ENCODE measurements at regions not wholly inside any gene's neighbourhood (a gene's known extent, or its start where the extent isn't known, plus 50 kb on each side); places are given as distances from the start of the nearest gene placed in this dataset.

DNA sequence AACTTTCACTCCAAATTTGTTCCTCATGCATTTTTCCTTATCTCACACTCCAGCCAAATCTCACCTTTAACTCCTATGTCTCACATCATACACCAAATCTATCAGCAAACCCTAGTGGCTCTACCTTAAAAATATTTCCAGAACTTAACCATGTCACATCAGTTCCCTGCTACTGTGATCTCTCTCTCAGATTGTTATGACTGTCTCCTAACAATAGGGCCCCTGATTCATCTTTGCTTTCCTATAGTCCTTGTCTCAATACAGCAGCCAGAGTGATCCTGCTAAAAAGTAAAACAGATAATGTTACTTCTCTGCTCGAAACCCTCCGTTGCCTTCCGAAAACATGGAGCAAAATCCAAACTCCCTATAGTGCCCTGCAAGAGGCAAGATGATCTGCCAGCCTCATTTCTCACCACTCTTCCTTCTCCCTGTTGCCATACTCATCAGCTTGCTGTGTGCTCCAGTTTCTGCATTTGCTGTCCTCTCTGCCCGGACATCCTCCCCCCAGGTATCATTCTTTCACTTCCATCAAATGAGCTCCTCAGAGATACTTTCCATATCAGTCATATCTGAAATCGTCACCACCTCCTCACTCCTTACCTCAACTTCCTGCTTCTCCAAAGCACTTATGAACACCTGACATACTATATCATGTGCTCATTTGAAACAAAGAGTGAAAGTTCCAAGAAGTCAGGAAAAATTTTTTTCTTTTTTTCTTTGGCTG lies 293.4 kb upstream of the NR3C2 start:
- no peak overlapping the region for H3K27ac ChIP-seq
- H3K36me3 ChIP-seq (ENCODE audit: insufficient read depth) = no peaks in the 10 kb centered on the region
- H3K4me2 ChIP-seq = no peak overlapping the region
- H3K4me3 ChIP-seq (IDR thresholded peaks at IDR 0.05; ENCODE audit: insufficient read depth, low read depth, low read length) = no peak overlapping the region
- TF ChIP-seq, protein P1, sequence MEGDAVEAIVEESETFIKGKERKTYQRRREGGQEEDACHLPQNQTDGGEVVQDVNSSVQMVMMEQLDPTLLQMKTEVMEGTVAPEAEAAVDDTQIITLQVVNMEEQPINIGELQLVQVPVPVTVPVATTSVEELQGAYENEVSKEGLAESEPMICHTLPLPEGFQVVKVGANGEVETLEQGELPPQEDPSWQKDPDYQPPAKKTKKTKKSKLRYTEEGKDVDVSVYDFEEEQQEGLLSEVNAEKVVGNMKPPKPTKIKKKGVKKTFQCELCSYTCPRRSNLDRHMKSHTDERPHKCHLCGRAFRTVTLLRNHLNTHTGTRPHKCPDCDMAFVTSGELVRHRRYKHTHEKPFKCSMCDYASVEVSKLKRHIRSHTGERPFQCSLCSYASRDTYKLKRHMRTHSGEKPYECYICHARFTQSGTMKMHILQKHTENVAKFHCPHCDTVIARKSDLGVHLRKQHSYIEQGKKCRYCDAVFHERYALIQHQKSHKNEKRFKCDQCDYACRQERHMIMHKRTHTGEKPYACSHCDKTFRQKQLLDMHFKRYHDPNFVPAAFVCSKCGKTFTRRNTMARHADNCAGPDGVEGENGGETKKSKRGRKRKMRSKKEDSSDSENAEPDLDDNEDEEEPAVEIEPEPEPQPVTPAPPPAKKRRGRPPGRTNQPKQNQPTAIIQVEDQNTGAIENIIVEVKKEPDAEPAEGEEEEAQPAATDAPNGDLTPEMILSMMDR (conservative IDR thresholded peaks at IDR 0.05; ENCODE audit: low read depth, low read length) = no peak
- H3K4me1 ChIP-seq (ENCODE audit: low read depth, poor library complexity, severe bottlenecking) = no peaks in the 10 kb centered on the region
- H4K20me1 ChIP-seq (ENCODE audit: insufficient read depth) = no peaks in the 10 kb centered on the region
- no peaks in the 10 kb centered on the region for H3K27me3 ChIP-seq (ENCODE audit: insufficient read depth, low read depth)
- no peak overlapping the region for H2AFZ ChIP-seq (ENCODE audit: low read depth)
- no peaks in the 10 kb centered on the region for H3K79me2 ChIP-seq (ENCODE audit: insufficient read depth, low read depth)
- no peak overlapping the region for H3K9ac ChIP-seq

DNA sequence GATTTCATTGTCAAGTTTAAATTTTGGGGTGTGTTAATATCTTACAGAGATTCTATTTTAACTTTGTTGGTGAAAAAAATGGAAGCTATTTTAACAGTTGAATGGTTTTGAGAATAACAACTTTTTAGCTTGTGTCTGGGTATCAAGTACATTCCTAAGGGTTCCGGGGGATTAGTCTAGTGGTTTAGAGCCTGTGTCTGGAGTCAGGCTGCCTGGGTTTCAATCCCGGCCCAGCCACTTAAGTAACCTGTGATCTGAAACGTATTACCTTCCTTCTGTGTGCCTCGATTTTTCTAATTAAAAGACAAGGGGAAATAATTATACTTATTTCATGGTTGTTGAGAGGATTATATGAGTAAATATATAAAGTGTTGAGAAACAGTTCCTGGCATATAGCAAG lies 288.6 kb upstream of the NR3C2 start:
- Histone ChIP-seq H3K27me3 (ENCODE audit: insufficient read depth, low read depth) (no peaks in the 10 kb centered on the region), H3K4me3 (IDR thresholded peaks at IDR 0.05; ENCODE audit: insufficient read depth, low read depth, low read length) (no peak overlapping the region)

DNA sequence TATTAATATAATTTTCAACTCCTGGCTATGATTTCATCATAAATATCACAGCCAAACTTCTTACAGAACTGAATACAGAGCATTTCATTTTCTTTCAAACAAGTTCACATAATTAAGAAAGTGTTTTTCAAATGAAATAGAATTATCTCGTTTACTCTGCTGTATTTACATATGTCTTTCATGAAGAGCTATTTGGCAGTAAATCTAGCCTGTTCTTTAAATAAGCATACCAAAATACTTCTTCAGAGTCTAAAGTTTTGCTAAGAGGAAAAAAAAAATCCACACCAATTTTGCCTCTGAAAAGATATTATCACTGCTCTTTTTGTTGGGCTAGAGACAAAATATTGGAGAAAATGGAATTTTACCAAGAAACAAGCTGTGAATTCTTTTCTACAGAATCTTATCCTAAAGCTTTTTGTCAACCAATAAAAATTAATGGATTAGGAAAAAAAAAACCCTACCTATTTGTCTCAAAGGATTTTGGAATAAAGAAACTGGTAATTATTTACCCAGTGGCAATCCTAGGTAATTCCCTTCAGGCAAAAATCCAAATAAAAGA lies 287.9 kb upstream of the NR3C2 start:
- no peak overlapping the region for H2AFZ ChIP-seq (ENCODE audit: low read depth)
- no peaks in the 10 kb centered on the region for H3K4me1 ChIP-seq (ENCODE audit: low read depth, poor library complexity, severe bottlenecking)
- H3K9ac ChIP-seq = no peak overlapping the region
- H4K20me1 ChIP-seq (ENCODE audit: insufficient read depth) = no peaks in the 10 kb centered on the region
- H3K27me3 ChIP-seq (ENCODE audit: insufficient read depth, low read depth) = no peaks in the 10 kb centered on the region
- H3K4me3 ChIP-seq (IDR thresholded peaks at IDR 0.05; ENCODE audit: insufficient read depth, low read depth, low read length) = no peak overlapping the region
- H3K36me3 ChIP-seq (ENCODE audit: insufficient read depth) = no peaks in the 10 kb centered on the region
- no peaks in the 10 kb centered on the region for H3K79me2 ChIP-seq (ENCODE audit: insufficient read depth, low read depth)
- no peak overlapping the region for H3K4me2 ChIP-seq
- H3K27ac ChIP-seq = no peak overlapping the region
- TF ChIP-seq, protein P1 (conservative IDR thresholded peaks at IDR 0.05; ENCODE audit: low read depth, low read length) = no peak

More for the DNA sequence above, 288.6 kb upstream of the NR3C2 start:
- H3K9ac ChIP-seq = no peak overlapping the region
- TF ChIP-seq, protein P1 (conservative IDR thresholded peaks at IDR 0.05; ENCODE audit: low read depth, low read length) = no peak
- no peak overlapping the region for H3K4me2 ChIP-seq
- no peaks in the 10 kb centered on the region for H4K20me1 ChIP-seq (ENCODE audit: insufficient read depth)
- no peaks in the 10 kb centered on the region for H3K4me1 ChIP-seq (ENCODE audit: low read depth, poor library complexity, severe bottlenecking)
- no peaks in the 10 kb centered on the region for H3K36me3 ChIP-seq (ENCODE audit: insufficient read depth)
- H3K79me2 ChIP-seq (ENCODE audit: insufficient read depth, low read depth) = no peaks in the 10 kb centered on the region
- no peak overlapping the region for H3K27ac ChIP-seq
- no peak overlapping the region for H2AFZ ChIP-seq (ENCODE audit: low read depth)

DNA sequence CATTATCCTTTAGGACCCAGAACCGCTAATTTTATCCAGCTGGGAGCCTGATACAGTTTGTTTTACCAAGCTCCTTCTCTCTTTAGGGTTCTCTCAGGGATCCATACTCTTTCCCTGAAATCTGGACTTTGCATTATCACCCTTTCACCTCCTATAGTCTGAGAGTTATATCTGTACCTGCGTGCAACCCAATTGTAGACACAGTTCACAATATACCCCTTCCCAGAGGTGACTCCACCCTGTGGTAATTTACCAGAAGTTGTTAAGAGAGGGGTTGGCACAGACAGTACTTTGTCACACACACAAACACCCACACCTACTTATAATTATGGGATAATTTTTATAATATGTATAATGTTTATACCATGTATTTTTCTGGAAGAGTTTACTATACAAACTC lies 275.8 kb upstream of the NR3C2 start:
- Histone ChIP-seq H3K27me3 (ENCODE audit: insufficient read depth, low read depth) (no peaks in the 10 kb centered on the region), H3K4me1 (ENCODE audit: low read depth, poor library complexity, severe bottlenecking) (no peaks in the 10 kb centered on the region), H3K36me3 (ENCODE audit: insufficient read depth) (no peaks in the 10 kb centered on the region), H3K79me2 (ENCODE audit: insufficient read depth, low read depth) (no peaks in the 10 kb centered on the region), H4K20me1 (ENCODE audit: insufficient read depth) (no peaks in the 10 kb centered on the region), H3K27ac (no peak overlapping the region), H2AFZ (ENCODE audit: low read depth) (no peak overlapping the region), H3K9ac (no peak overlapping the region), H3K4me3 (IDR thresholded peaks at IDR 0.05; ENCODE audit: insufficient read depth, low read depth, low read length) (no peak overlapping the region), H3K4me2 (no peak overlapping the region)
- TF ChIP-seq, protein P1 (conservative IDR thresholded peaks at IDR 0.05; ENCODE audit: low read depth, low read length) = no peak
